A673 (cell line): ENCODE measurements at regions not wholly inside any gene's neighbourhood (a gene's known extent, or its start where the extent isn't known, plus 50 kb on each side); places are given as distances from the start of the nearest gene placed in this dataset.
"Not testable (repeated sequence)": the region's sequence is repeated elsewhere in the genome, so short reads cannot be mapped to it uniquely, and the experiment has no call there.

Source experiments
- BruUV-seq: library from RNA; stranded (reverse); fragments of 400-500 nt; replicated peaks from 2 replicates; lab custom pipeline; 2021; lab: Mats Ljungman, UMichigan
- CTCF ChIA-PET: fragments of 300-600 bp; sonication (Branson Sonifier 250); formaldehyde crosslinking; loops from one replicate; lab custom pipeline; 2022; ENCODE audit warnings: antibody characterized with exemption; lab: Charles Lee
- POLR2A ChIA-PET: fragments of 300-600 bp; sonication (Branson Sonifier 250); formaldehyde crosslinking; loops from one replicate; lab custom pipeline; 2022; ENCODE audit warnings: antibody characterized with exemption; ENCODE audit not compliant: low non-redundant PET; lab: Charles Lee
- DNase-seq: peaks from one replicate; pipeline ENCODE4 v3.0.0-alpha.2; 2015; ENCODE audit warnings: low spot score
- H3K27ac ChIP-seq: fragments of 200-600 bp; sonication (generic); 2 replicates; pipeline ENCODE4 v1.5.1; 2016; ENCODE audit warnings: mixed run types, low read depth, mild to moderate bottlenecking, mixed read lengths, antibody characterized with exemption, low read length; ENCODE audit not compliant: poor library complexity, severe bottlenecking
- H3K27me3 ChIP-seq: fragments of 200-600 bp; sonication (generic); replicated peaks from 2 replicates; pipeline ENCODE4 v1.6.1; 2017; ENCODE audit warnings: mixed run types, low read depth, mild to moderate bottlenecking, mixed read lengths, antibody characterized with exemption, low read length; ENCODE audit not compliant: insufficient read depth, poor library complexity
- H3K36me3 ChIP-seq: fragments of 200-600 bp; sonication (generic); 2 replicates; pipeline ENCODE4 v1.6.1; 2016; ENCODE audit warnings: mixed run types, mild to moderate bottlenecking, mixed read lengths, antibody characterized with exemption, low read length; ENCODE audit not compliant: insufficient read depth, poor library complexity, severe bottlenecking
- H3K4me1 ChIP-seq: fragments of 200-600 bp; sonication (generic); 2 replicates; pipeline ENCODE4 v1.6.1; 2017; ENCODE audit warnings: mixed run types, mild to moderate bottlenecking, mixed read lengths, antibody characterized with exemption, low read length; ENCODE audit not compliant: insufficient read depth, poor library complexity, severe bottlenecking
- H3K4me3 ChIP-seq: fragments of 200-600 bp; sonication (generic); 2 replicates; pipeline ENCODE4 v1.5.1; 2016; ENCODE audit warnings: low read depth, mixed run types, mild to moderate bottlenecking, mixed read lengths, low read length; ENCODE audit not compliant: poor library complexity, severe bottlenecking
- H3K9me3 ChIP-seq: fragments of 200-600 bp; sonication (generic); 2 replicates; pipeline ENCODE4 v1.6.1; 2016; ENCODE audit warnings: mixed run types, low read depth, mild to moderate bottlenecking, mixed read lengths, antibody characterized with exemption, low read length; ENCODE audit not compliant: poor library complexity, severe bottlenecking
- intact Hi-C: fragments of 100-400 bp; cut with micrococcal nuclease; formaldehyde crosslinking; loops from one replicate; pipeline ENCODE4 v1.10.0; 2022; ENCODE audit not compliant: unreplicated experiment

GRCh38 chr15:20608179-20608578, 66.6 kb upstream of the GOLGA6L6 start:
- intact Hi-C loops, H3K4me3 ChIP-seq, DNase-seq, BruUV-seq, CTCF ChIA-PET, H3K36me3 ChIP-seq, H3K27me3 ChIP-seq, H3K4me1 ChIP-seq, POLR2A ChIA-PET, H3K9me3 ChIP-seq, H3K27ac ChIP-seq: not testable (repeated sequence)

- intact Hi-C loops, DNase-seq, H3K9me3 ChIP-seq, H3K36me3 ChIP-seq, H3K4me3 ChIP-seq, H3K27ac ChIP-seq, POLR2A ChIA-PET, H3K4me1 ChIP-seq, BruUV-seq, H3K27me3 ChIP-seq, CTCF ChIA-PET: not testable (repeated sequence)
These were observed 55.6 kb upstream of the GOLGA6L6 start for GRCh38 chr15:20597245-20597644.

GRCh38 chr15:20594219-20594618, 52.6 kb upstream of the GOLGA6L6 start:
- intact Hi-C loops, H3K4me3 ChIP-seq, H3K4me1 ChIP-seq, H3K27ac ChIP-seq, BruUV-seq, POLR2A ChIA-PET, H3K27me3 ChIP-seq, CTCF ChIA-PET, DNase-seq, H3K9me3 ChIP-seq, H3K36me3 ChIP-seq: not testable (repeated sequence)

GRCh38 chr15:20591936-20592335, 50.3 kb upstream of the GOLGA6L6 start:
- intact Hi-C loops, H3K4me1 ChIP-seq, H3K9me3 ChIP-seq, BruUV-seq, POLR2A ChIA-PET, H3K27ac ChIP-seq, H3K4me3 ChIP-seq, H3K36me3 ChIP-seq, CTCF ChIA-PET, DNase-seq, H3K27me3 ChIP-seq: not testable (repeated sequence)
